ENCODE measurements at regions not wholly inside any gene's neighbourhood (a gene's known extent, or its start where the extent isn't known, plus 50 kb on each side); places are given as distances from the start of the nearest gene placed in this dataset. TPM values are rescaled to one million over a fixed set of nuclear protein-coding genes. Genes with fewer than 3 reads are reported as not detected.
A peak's percentile ranks its signal among the peaks of the same experiment; 100 is the strongest.

DNA sequence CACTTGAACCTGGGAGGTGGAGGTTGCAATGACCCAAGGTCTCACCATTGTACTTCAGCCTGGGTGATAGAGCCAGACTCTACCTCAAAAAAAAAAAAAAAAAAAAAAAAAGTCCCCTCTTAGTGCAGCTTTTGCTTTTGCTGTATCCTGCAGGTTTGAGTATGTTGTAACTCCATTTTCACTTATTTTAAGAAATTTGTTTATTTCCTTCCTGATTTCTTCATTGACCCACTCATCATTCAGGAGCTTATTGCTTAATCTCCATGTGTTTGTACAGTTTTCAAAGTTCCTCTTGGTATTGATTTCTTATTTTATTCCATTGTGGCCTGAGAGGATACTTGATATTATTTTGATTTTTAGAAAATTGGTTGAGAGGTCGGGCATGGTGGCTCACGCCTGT lies 50.9 kb upstream of the AK4 start:
- DNase-seq (ENCODE audit: low spot score): no peak

Small RNA genes lying in the stretch of these regions (microRNA-seq; reads per million reads assigned to microRNA genes)
- gene MIR101-1 (ENCODE audit: borderline number of aligned reads) (10.9 reads per million, percentile 8 among the genes with 10 or more reads in this experiment), gene MIR3671 (ENCODE audit: borderline number of aligned reads) (not detected)
